Liver (tissue), 8 donors: ENCODE measurements at regions not wholly inside any gene's neighbourhood (a gene's known extent, or its start where the extent isn't known, plus 50 kb on each side); places are given as distances from the start of the nearest gene placed in this dataset.

Experiments used
- DNase-seq: peaks from one replicate; pipeline ENCODE4 v3.0.0-alpha.2; 2017; ENCODE audit warnings: low spot score
- H3K27ac ChIP-seq, 2 donors: one replicate each; pipeline ENCODE4 v1.7.0; 2013; ENCODE audit warnings: inconsistent platforms in 2 of 2, low read length in 2 of 2, control low read depth in 1 of 2, low read depth in 1 of 2, mild to moderate bottlenecking in 1 of 2
- H3K27me3 ChIP-seq, 4 donors: one replicate each; pipeline versions ENCODE4 v1.6.1 to v1.7.0; 2013; ENCODE audit warnings: low read length in 3 of 4, inconsistent platforms in 1 of 4, mild to moderate bottlenecking in 1 of 4, moderate library complexity in 1 of 4; ENCODE audit not compliant: control insufficient read depth in 4 of 4, insufficient read depth in 4 of 4
- H3K36me3 ChIP-seq, 4 donors: one replicate each; pipeline versions ENCODE4 v1.6.1 to v1.7.0; 2013; ENCODE audit warnings: low read length in 3 of 4, mild to moderate bottlenecking in 3 of 4, low read depth in 1 of 4, moderate library complexity in 1 of 4; ENCODE audit not compliant: control insufficient read depth in 4 of 4, insufficient read depth in 3 of 4
- H3K4me1 ChIP-seq, 4 donors: one replicate each; pipeline versions ENCODE4 v1.6.1 to v1.7.0; 2013; ENCODE audit warnings: low read length in 3 of 4, mild to moderate bottlenecking in 3 of 4, moderate library complexity in 1 of 4; ENCODE audit not compliant: control insufficient read depth in 4 of 4, insufficient read depth in 4 of 4
- H3K4me3 ChIP-seq, 3 donors: one replicate each; pipeline versions ENCODE4 v1.6.1 to v1.7.0; 2013; ENCODE audit warnings: low read length in 3 of 3, control low read depth in 1 of 3, low read depth in 1 of 3, mild to moderate bottlenecking in 1 of 3
- H3K9ac ChIP-seq, 2 donors: one replicate each; pipeline ENCODE4 v1.7.0; 2013; ENCODE audit warnings: low read length in 2 of 2, mild to moderate bottlenecking in 2 of 2, moderate library complexity in 2 of 2, control low read depth in 1 of 2, low read depth in 1 of 2
- H3K9me3 ChIP-seq, 4 donors: one replicate each; pipeline versions ENCODE4 v1.6.1 to v1.7.0; 2013; ENCODE audit warnings: low read length in 3 of 4; ENCODE audit not compliant: control insufficient read depth in 4 of 4
- ATF3 ChIP-seq: IDR thresholded peaks from 2 replicates; pipeline ENCODE4 v1.6.1; 2016; ENCODE audit warnings: antibody characterized with exemption
- CTCF ChIP-seq: fragments of 150-350 bp; IDR thresholded peaks from 2 replicates; pipeline ENCODE4 v1.5.1; 2017; ENCODE audit warnings: improper control_type of control experiment, low read depth, low read length; ENCODE audit not compliant: missing input control
- EGR1 ChIP-seq, 2 donors: IDR thresholded peaks; 2 replicates each; pipeline ENCODE4 v1.6.1; 2016 to 2018; ENCODE audit warnings: antibody characterized with exemption in 2 of 2, low read depth in 2 of 2
- FOXA1 ChIP-seq: IDR thresholded peaks from 2 replicates; pipeline ENCODE4 v1.6.1; 2016; ENCODE audit warnings: antibody characterized with exemption
- GABPA ChIP-seq, 2 donors: IDR thresholded peaks in 1 of 2; conservative IDR thresholded peaks in 1 of 2; 2 replicates each; pipeline ENCODE4 v1.6.1; 2016; ENCODE audit warnings: antibody characterized with exemption in 2 of 2, mild to moderate bottlenecking in 1 of 2, moderate library complexity in 1 of 2
- HNF4A ChIP-seq, 2 donors: conservative IDR thresholded peaks; 2 replicates each; pipeline ENCODE4 v1.6.1; 2016; ENCODE audit warnings: antibody characterized with exemption in 2 of 2, mild to moderate bottlenecking in 2 of 2
- HNF4G ChIP-seq: IDR thresholded peaks from 2 replicates; pipeline ENCODE4 v1.6.1; 2016; ENCODE audit warnings: antibody characterized with exemption
- JUND ChIP-seq, 2 donors: IDR thresholded peaks; 2 replicates each; pipeline ENCODE4 v1.6.1; 2016; ENCODE audit warnings: antibody characterized with exemption in 2 of 2
- MAX ChIP-seq: IDR thresholded peaks from 2 replicates; pipeline ENCODE4 v1.6.1; 2016; ENCODE audit warnings: antibody characterized with exemption
- NR2F2 ChIP-seq: IDR thresholded peaks from 2 replicates; pipeline ENCODE4 v1.6.1; 2016; ENCODE audit warnings: antibody characterized with exemption
- RAD21 ChIP-seq, 2 donors: IDR thresholded peaks; 2 replicates each; pipeline ENCODE4 v1.6.1; 2016; ENCODE audit warnings: antibody characterized with exemption in 2 of 2, mild to moderate bottlenecking in 2 of 2
- REST ChIP-seq: IDR thresholded peaks from 2 replicates; pipeline ENCODE4 v1.6.1; 2016; ENCODE audit warnings: antibody characterized with exemption, mild to moderate bottlenecking
- RXRA ChIP-seq, 2 donors: IDR thresholded peaks; 2 replicates each; pipeline ENCODE4 v1.6.1; 2017 to 2018; ENCODE audit warnings: antibody characterized with exemption in 2 of 2, mild to moderate bottlenecking in 1 of 2
- SP1 ChIP-seq: IDR thresholded peaks from 2 replicates; pipeline ENCODE4 v1.6.1; 2018; ENCODE audit warnings: antibody characterized with exemption, mild to moderate bottlenecking
- TAF1 ChIP-seq: conservative IDR thresholded peaks from 2 replicates; pipeline ENCODE4 v1.6.1; 2016; ENCODE audit warnings: antibody characterized with exemption, mild to moderate bottlenecking
- YY1 ChIP-seq: IDR thresholded peaks from 2 replicates; pipeline ENCODE4 v1.6.1; 2016; ENCODE audit warnings: antibody characterized with exemption, mild to moderate bottlenecking
- WGBS: extraction: QIAGEN DNeasy Blood & Tissue Kit; methylation state at CpG from one replicate; pipeline ENCODE4 v1.1.7; 2013; 5-methylcytosine and 5-hydroxymethylcytosine counted together
- TF ChIP-seq, protein P1 (sequence below): IDR thresholded peaks from 2 replicates; pipeline ENCODE4 v1.6.1; 2016; ENCODE audit warnings: antibody characterized with exemption
- donor health status: healthy.
- donor health status: healthy.
- donor health status: healthy.
- donor health status: healthy.
- donor health status: healthy.

- no peaks in the 10 kb centered on the region for H3K36me3 ChIP-seq
- no peaks in the 10 kb centered on the region for H3K27me3 ChIP-seq
- peak overlapping the region in 1 of 3 donors; percentile 75 for H3K4me3 ChIP-seq
- no peak for TF ChIP-seq TAF1
- H3K27ac ChIP-seq = peak overlapping the region; percentile 75 to 86
- DNase-seq = no peak
- H3K9ac ChIP-seq = no peak overlapping the region
- H3K4me1 ChIP-seq = peaks cover 7 to 53% (median 34%) of the 10 kb centered on the region in 4 donors
- 87% methylated on average over 5 of the region's 5 CpGs for WGBS
- H3K9me3 ChIP-seq = no peaks in the 10 kb centered on the region
These were observed 69.3 kb upstream of the WNT7B start for GRCh38 chr22:46046299-46046685.

GRCh38 chr22:46047226-46047625 is 70.3 kb upstream of the WNT7B start:
- no peak overlapping the region for H3K9ac ChIP-seq
- peaks cover 7 to 62% (median 38%) of the 10 kb centered on the region in 4 donors for H3K4me1 ChIP-seq
- H3K27ac ChIP-seq = peak overlapping the region in 1 of 2 donors; percentile 40
- no peak for DNase-seq
- H3K36me3 ChIP-seq = no peaks in the 10 kb centered on the region
- TF ChIP-seq HNF4A (conservative IDR thresholded peaks at IDR 0.05) (peak in 1 of 2 donors; percentile 13), CTCF (no peak)
- 63% methylated on average over 13 of the region's 13 CpGs for WGBS
- H3K9me3 ChIP-seq = no peaks in the 10 kb centered on the region
- H3K4me3 ChIP-seq = no peak overlapping the region
- no peaks in the 10 kb centered on the region for H3K27me3 ChIP-seq

DNA sequence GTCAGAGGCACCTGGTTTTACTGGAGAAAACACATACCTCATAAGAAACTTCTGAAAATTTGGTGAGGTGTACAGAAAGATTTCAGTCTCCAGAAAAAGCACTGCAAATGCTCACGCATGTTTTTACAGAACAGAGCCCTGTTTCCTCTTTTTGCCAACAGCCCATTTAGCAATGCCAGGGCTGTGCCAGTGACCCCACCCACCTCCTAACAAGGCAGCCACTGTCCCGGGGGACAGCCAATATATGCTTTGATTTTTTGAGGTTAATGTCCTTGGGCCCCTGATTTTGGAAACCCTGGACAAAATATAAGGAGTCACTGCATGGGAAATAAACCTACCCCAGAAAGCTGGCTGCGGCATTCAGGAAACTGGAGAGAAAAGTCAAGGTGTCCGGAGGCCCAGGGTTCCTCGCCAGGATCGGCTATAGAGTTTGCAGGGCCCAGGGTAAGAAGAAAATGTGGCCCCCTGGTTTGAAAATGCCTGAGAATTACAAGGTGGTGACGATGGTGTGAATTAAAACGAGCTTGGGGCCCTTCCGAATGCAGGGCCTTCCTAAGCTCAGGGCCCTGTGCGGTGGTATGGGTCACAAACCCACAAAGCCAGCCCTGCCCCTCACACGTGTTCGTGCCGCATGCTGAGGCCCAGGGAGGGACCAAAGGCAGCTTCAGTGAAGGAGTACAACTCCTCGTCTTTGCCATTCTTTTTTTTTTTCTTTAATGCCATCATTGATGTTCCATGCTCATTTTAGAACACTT is 71.1 kb upstream of the WNT7B start:
- no peak overlapping the region for H3K4me3 ChIP-seq
- no peak overlapping the region for H3K9ac ChIP-seq
- H3K36me3 ChIP-seq = no peaks in the 10 kb centered on the region
- no peaks in the 10 kb centered on the region for H3K9me3 ChIP-seq
- H3K4me1 ChIP-seq = peaks cover 7 to 65% (median 46%) of the 10 kb centered on the region in 4 donors
- H3K27me3 ChIP-seq = no peaks in the 10 kb centered on the region
- whole genome bisulfite sequencing = 78% methylated on average over 14 of the region's 14 CpGs
- no peak for DNase-seq
- H3K27ac ChIP-seq = peak overlapping the region in 1 of 2 donors; percentile 40
- TF ChIP-seq HNF4G = no peak
- no peak for TF ChIP-seq NR2F2
- no peak for TF ChIP-seq EGR1 (IDR thresholded peaks at IDR 0.05; ENCODE audit: low read depth in 2 of 2)
- no peak for TF ChIP-seq MAX
- no peak for TF ChIP-seq HNF4A (conservative IDR thresholded peaks at IDR 0.05)
- no peak for TF ChIP-seq RXRA (IDR thresholded peaks at IDR 0.05)
- TF ChIP-seq ATF3 = no peak
- no peak for TF ChIP-seq YY1
- no peak for TF ChIP-seq GABPA (IDR thresholded peaks at IDR 0.05 in 1 of 2, conservative IDR thresholded peaks at IDR 0.05 in 1 of 2)
- no peak for TF ChIP-seq FOXA1
- TF ChIP-seq REST = no peak
- TF ChIP-seq, protein P1, sequence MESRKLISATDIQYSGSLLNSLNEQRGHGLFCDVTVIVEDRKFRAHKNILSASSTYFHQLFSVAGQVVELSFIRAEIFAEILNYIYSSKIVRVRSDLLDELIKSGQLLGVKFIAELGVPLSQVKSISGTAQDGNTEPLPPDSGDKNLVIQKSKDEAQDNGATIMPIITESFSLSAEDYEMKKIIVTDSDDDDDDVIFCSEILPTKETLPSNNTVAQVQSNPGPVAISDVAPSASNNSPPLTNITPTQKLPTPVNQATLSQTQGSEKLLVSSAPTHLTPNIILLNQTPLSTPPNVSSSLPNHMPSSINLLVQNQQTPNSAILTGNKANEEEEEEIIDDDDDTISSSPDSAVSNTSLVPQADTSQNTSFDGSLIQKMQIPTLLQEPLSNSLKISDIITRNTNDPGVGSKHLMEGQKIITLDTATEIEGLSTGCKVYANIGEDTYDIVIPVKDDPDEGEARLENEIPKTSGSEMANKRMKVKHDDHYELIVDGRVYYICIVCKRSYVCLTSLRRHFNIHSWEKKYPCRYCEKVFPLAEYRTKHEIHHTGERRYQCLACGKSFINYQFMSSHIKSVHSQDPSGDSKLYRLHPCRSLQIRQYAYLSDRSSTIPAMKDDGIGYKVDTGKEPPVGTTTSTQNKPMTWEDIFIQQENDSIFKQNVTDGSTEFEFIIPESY = no peak
- no peak for TF ChIP-seq SP1
- TF ChIP-seq CTCF = no peak
- no peak for TF ChIP-seq TAF1
- TF ChIP-seq JUND (IDR thresholded peaks at IDR 0.05) = no peak
- TF ChIP-seq RAD21 (IDR thresholded peaks at IDR 0.05) = no peak
